K562 (cell line): ENCODE measurements at regions not wholly inside any gene's neighbourhood (a gene's known extent, or its start where the extent isn't known, plus 50 kb on each side); places are given as distances from the start of the nearest gene placed in this dataset.
"Not testable (repeated sequence)": the region's sequence is repeated elsewhere in the genome, so short reads cannot be mapped to it uniquely, and the experiment has no call there.

Source experiments
- ATAC-seq: fragments of 200-7000 bp; cut with Tn5 transposase; 3 replicates; pipeline ENCODE4 v1.9.1; 2020; ENCODE audit warnings: moderate library complexity
- BruUV-seq: library from RNA; stranded (reverse); fragments of 400-500 nt; replicated peaks from 2 replicates; lab custom pipeline; 2021; lab: Mats Ljungman, UMichigan
- CTCF ChIA-PET: fragments of 300-600 bp; formaldehyde crosslinking; extraction: SDS; loops from one replicate; lab custom pipeline; 2021; ENCODE audit warnings: low intra/inter-chr PET ratio; lab: Yijun Ruan, JAX
- POLR2A ChIA-PET: fragments of 300-600, 350-650 bp; sonication (Branson Sonifier 250); formaldehyde crosslinking; extraction: SDS; loops from one replicate; lab custom pipeline; 2021; ENCODE audit warnings: antibody characterized with exemption, inconsistent platforms; lab: Yijun Ruan, JAX
- DNase-seq, 4 experiments: peaks; one replicate each; pipeline versions ENCODE4 v3.0.0 to v3.0.0-alpha.2; 2011 to 2018; ENCODE audit warnings: low spot score in 3 of 4, mixed read lengths in 3 of 4; ENCODE audit errors: extremely low read depth in 1 of 4
- FAIRE-seq: peaks from 2 replicates; lab custom pipeline; 2011; peaks lifted over from hg19 to GRCh38; lab: Jason Lieb, UNC
- H2AFZ ChIP-seq: 2 replicates; pipeline ENCODE4 v1.6.0; 2011; ENCODE audit warnings: low read depth, low read length, control low read depth, inconsistent platforms
- H3K27ac ChIP-seq: fragments of 200-600 bp; 3 replicates; pipeline ENCODE4 v1.8.0; 2011; ENCODE audit warnings: low read depth, mild to moderate bottlenecking, control low read depth, inconsistent platforms, low read length, moderate library complexity, mixed read lengths; ENCODE audit errors: extremely low read depth
- H3K27me3 ChIP-seq, 2 experiments: fragments of 300-600 bp in 1 of 2; 2 replicates in 1 of 2; 3 replicates in 1 of 2; pipeline versions ENCODE4 v1.6.0 to v1.8.0; 2011; ENCODE audit warnings: inconsistent platforms in 2 of 2, low read length in 2 of 2, mild to moderate bottlenecking in 1 of 2, mixed read lengths in 1 of 2, moderate library complexity in 1 of 2; ENCODE audit not compliant: control insufficient read depth in 2 of 2, insufficient read depth in 2 of 2
- H3K36me3 ChIP-seq: fragments of 300-600 bp; 3 replicates; pipeline ENCODE4 v1.8.0; 2011; ENCODE audit warnings: mild to moderate bottlenecking, low read length, inconsistent platforms; ENCODE audit not compliant: control insufficient read depth, insufficient read depth
- H3K4me1 ChIP-seq, 2 experiments: fragments of 200-600 bp in 1 of 2; replicated peaks in 1 of 2; 2 replicates in 1 of 2; 3 replicates in 1 of 2; pipeline versions ENCODE4 v1.5.1 to v1.8.0; 2011; ENCODE audit warnings: inconsistent platforms in 2 of 2, low read length in 2 of 2, mild to moderate bottlenecking in 1 of 2, mixed read lengths in 1 of 2, moderate library complexity in 1 of 2; ENCODE audit not compliant: control insufficient read depth in 2 of 2, insufficient read depth in 2 of 2
- H3K4me2 ChIP-seq: 2 replicates; pipeline ENCODE4 v1.6.1; 2011; ENCODE audit warnings: low read length, control low read depth, inconsistent platforms, mixed read lengths; ENCODE audit not compliant: insufficient read depth
- H3K4me3 ChIP-seq: fragments of 200-600 bp; sonication (generic), shearing (Covaris generic); 2 replicates; pipeline ENCODE4 v1.5.1; 2016; ENCODE audit warnings: control low read depth, inconsistent platforms
- H3K79me2 ChIP-seq: fragments of 200-600 bp; 3 replicates; pipeline ENCODE4 v1.8.0; 2011; ENCODE audit warnings: low read length, inconsistent platforms; ENCODE audit not compliant: control insufficient read depth, insufficient read depth
- H3K9ac ChIP-seq, 2 experiments: 2 replicates each; pipeline versions ENCODE4 v1.6.0 to v1.6.1; 2011; ENCODE audit warnings: low read depth in 2 of 2, low read length in 2 of 2, control low read depth in 1 of 2, inconsistent platforms in 1 of 2, mild to moderate bottlenecking in 1 of 2, mixed read lengths in 1 of 2; ENCODE audit not compliant: insufficient read depth in 1 of 2
- H3K9me1 ChIP-seq: one replicate; pipeline ENCODE4 v1.6.0; 2011; ENCODE audit warnings: inconsistent platforms, mild to moderate bottlenecking, low read length, moderate library complexity; ENCODE audit not compliant: control insufficient read depth, insufficient read depth
- H3K9me3 ChIP-seq: replicated peaks from 2 replicates; pipeline ENCODE4 v1.5.1; 2011; ENCODE audit warnings: low read depth, low read length, inconsistent platforms; ENCODE audit not compliant: control insufficient read depth, insufficient read depth
- H4K20me1 ChIP-seq: replicated peaks from 2 replicates; pipeline ENCODE4 v1.6.1; 2011; ENCODE audit warnings: low read length, inconsistent platforms, mixed read lengths; ENCODE audit not compliant: control insufficient read depth, insufficient read depth
- ARID1B ChIP-seq: fragments of 450-650 bp; IDR thresholded peaks from 2 replicates; pipeline ENCODE4 v1.6.1; 2016; ENCODE audit warnings: antibody characterized with exemption, mild to moderate bottlenecking, inconsistent platforms
- ETV5 ChIP-seq: sonication (generic); formaldehyde crosslinking; IDR thresholded peaks from 2 replicates; pipeline ENCODE4 v1.4.0; 2020; ENCODE audit warnings: low read depth, mild to moderate bottlenecking, missing genetic modification reagents
- HNRNPK ChIP-seq: fragments of 200-400 bp; formaldehyde crosslinking; IDR thresholded peaks from one replicate; pipeline ENCODE4 v1.6.1; 2018; ENCODE audit warnings: mild to moderate bottlenecking, low read depth, low read length; ENCODE audit not compliant: poor library complexity, severe bottlenecking
- ILK ChIP-seq: fragments of 450-650 bp; IDR thresholded peaks from 2 replicates; pipeline ENCODE4 v1.6.1; 2016; ENCODE audit warnings: missing genetic modification characterization, low read depth, mild to moderate bottlenecking, missing compliant biosample characterization, moderate library complexity, borderline replicate concordance
- MAX ChIP-seq: sonication (generic); formaldehyde crosslinking; IDR thresholded peaks from 2 replicates; pipeline ENCODE4 v1.9.0; 2022; ENCODE audit warnings: mild to moderate bottlenecking, missing genetic modification reagents
- MCM5 ChIP-seq: fragments of 450-650 bp; IDR thresholded peaks from 2 replicates; pipeline ENCODE4 v1.6.1; 2016; ENCODE audit warnings: low read depth
- MTA2 ChIP-seq: fragments of 450-650 bp; IDR thresholded peaks from 2 replicates; pipeline ENCODE4 v1.6.1; 2016; ENCODE audit warnings: low read depth
- NFYB ChIP-seq: IDR thresholded peaks from 2 replicates; pipeline ENCODE4 v1.6.1; 2011; ENCODE audit warnings: mild to moderate bottlenecking, moderate library complexity; ENCODE audit not compliant: insufficient read length; ENCODE audit errors: extremely low read depth
- PHB2 ChIP-seq: fragments of 450-650 bp; IDR thresholded peaks from 2 replicates; pipeline ENCODE4 v1.6.1; 2017; ENCODE audit warnings: low read depth
- RNF219 ChIP-seq: fragments of 250-450 bp; sonication (Bioruptor Pico); IDR thresholded peaks from 2 replicates; pipeline ENCODE4 v1.5.0; 2022; ENCODE audit warnings: mild to moderate bottlenecking
- ZKSCAN8 ChIP-seq: fragments of 200-800 bp; sonication (Bioruptor generic); IDR thresholded peaks from 2 replicates; pipeline ENCODE4 v1.6.1; 2016; ENCODE audit warnings: missing genetic modification characterization, missing compliant biosample characterization
- ZNF253 ChIP-seq: fragments of 250-450 bp; sonication (Bioruptor Pico); conservative IDR thresholded peaks from 2 replicates; pipeline ENCODE4 v1.6.1; 2021; ENCODE audit warnings: mild to moderate bottlenecking
- ZNF77 ChIP-seq: fragments of 250-450 bp; sonication (Bioruptor Pico); IDR thresholded peaks from 2 replicates; pipeline ENCODE4 v1.5.0; 2020
- WGBS: fragments of 100-300 bp; shearing (Covaris generic); methylation state at CpG from one replicate; pipeline ENCODE4 v1.1.6; 2016; ENCODE audit warnings: low coverage, mixed read lengths; ENCODE audit not compliant: insufficient coverage; ENCODE audit errors: missing lambda C conversion rate; 5-methylcytosine and 5-hydroxymethylcytosine counted together
- in situ Hi-C: fragments of 300-500 bp; cut with MboI; formaldehyde crosslinking; loops from 4 replicates; pipeline ENCODE4 v1.15.0; 2018; ENCODE audit warnings: inconsistent platforms, mixed read lengths
- intact Hi-C: fragments of 100-400 bp; cut with micrococcal nuclease; formaldehyde crosslinking; loops from 2 replicates; pipeline ENCODE4 v1.14.2; 2022

GRCh38 chr14:101301011-101301410 lies 260.3 kb upstream of the DIO3 start:
- ATAC-seq (no peak), DNase-seq (no peak), FAIRE-seq (no peak)
- Histone ChIP-seq H3K4me2 (no peak overlapping the region), H3K4me1 (no peaks in the 10 kb centered on the region), H3K27ac (no peak overlapping the region), H2AFZ (no peak overlapping the region), H3K9me3 (no peaks in the 10 kb centered on the region), H3K9ac (no peak overlapping the region), H3K79me2 (no peaks in the 10 kb centered on the region), H4K20me1 (no peaks in the 10 kb centered on the region), H3K27me3 (no peaks in the 10 kb centered on the region), H3K9me1 (no peaks in the 10 kb centered on the region), H3K4me3 (no peak overlapping the region), H3K36me3 (no peaks in the 10 kb centered on the region)
- in situ Hi-C loops: no loop called here
- WGBS: 0% methylated on average over 1 of the region's 2 CpGs
- POLR2A ChIA-PET: interaction anchor here (1.7 kb wide), 1 partner anchor 15 kb away, joined by 3 read pairs; no protein-coding TSS in a partner anchor
- CTCF ChIA-PET: no interaction called here
- no TSS peak for BruUV-seq
- TF ChIP-seq ZNF77 (CRISPR knock-in tag) (no peak), ARID1B (no peak), RNF219 (CRISPR knock-in tag) (no peak), PHB2 (no peak), ETV5 (no peak), ZNF253 (CRISPR knock-in tag) (no peak), ILK (tag) (no peak), MAX (CRISPR knock-in tag) (no peak), HNRNPK (no peak), MTA2 (no peak), ZKSCAN8 (CRISPR knock-in tag) (no peak), NFYB (no peak), MCM5 (no peak)
- intact Hi-C loops: no loop called here

- BruUV-seq, H3K27me3 ChIP-seq, intact Hi-C loops, in situ Hi-C loops, H3K79me2 ChIP-seq, CTCF ChIA-PET, DNase-seq, H4K20me1 ChIP-seq, FAIRE-seq, ATAC-seq, H3K4me3 ChIP-seq, H3K27ac ChIP-seq, H3K4me2 ChIP-seq, H3K36me3 ChIP-seq, H2AFZ ChIP-seq, POLR2A ChIA-PET, H3K9ac ChIP-seq, H3K9me1 ChIP-seq, H3K9me3 ChIP-seq, H3K4me1 ChIP-seq: not testable (repeated sequence)
- 0% methylated on average over 1 of the region's 2 CpGs for WGBS
Measured at GRCh38 chr14:101307162-101307561, 254.1 kb upstream of the DIO3 start.
